Globus pallidus (tissue), 1 donor: ENCODE measurements at regions not wholly inside any gene's neighbourhood (a gene's known extent, or its start where the extent isn't known, plus 50 kb on each side); places are given as distances from the start of the nearest gene placed in this dataset.
"Not testable (repeated sequence)": the region's sequence is repeated elsewhere in the genome, so short reads cannot be mapped to it uniquely, and the experiment has no call there.

Experiments
- DNase-seq: peaks from one replicate; pipeline ENCODE4 v3.0.0-alpha.2; 2015; ENCODE audit warnings: low spot score

DNA sequence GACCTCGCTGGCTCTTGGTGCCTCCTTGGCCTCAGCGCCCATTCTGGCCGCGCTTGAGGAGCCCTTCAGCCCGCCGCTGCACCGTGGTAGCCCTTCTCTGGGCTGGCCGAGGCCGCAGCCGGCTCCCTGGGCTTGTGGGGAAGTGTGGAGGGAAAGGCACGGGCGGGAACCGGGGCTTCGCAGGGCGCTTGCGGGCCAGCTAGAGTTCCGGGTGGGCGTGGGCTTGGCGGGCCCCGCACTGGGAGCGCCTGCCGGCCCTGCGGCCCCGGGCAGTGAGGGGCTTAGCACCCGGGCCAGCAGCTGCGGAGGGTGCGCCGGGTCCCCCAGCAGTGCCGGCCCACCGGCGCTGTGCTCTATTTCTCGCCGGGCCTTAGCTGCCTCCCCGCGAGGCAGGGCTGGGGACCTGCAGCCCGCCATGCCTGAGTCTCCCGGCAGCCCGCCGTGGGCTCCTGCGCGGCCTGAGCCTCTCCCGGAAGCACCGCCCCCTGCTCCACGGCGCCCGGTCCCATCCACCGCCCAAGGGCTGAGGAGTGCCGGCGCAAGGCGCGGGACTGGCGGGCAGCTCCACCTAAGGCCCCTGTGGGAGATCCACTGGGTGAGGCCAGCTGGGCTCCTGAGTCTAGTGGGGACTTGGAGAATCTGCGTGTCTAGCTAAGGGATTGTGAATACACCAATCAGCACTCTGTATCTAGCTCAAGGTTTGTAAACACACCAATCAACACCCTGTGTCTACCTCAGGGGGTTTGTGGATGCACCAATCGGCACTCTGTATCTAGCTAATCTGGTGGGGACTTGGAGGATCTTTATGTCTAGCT lies 141.1 kb downstream of the SLCO4C1 start:
- DNase-seq, result not testable (repeated sequence)

DNA sequence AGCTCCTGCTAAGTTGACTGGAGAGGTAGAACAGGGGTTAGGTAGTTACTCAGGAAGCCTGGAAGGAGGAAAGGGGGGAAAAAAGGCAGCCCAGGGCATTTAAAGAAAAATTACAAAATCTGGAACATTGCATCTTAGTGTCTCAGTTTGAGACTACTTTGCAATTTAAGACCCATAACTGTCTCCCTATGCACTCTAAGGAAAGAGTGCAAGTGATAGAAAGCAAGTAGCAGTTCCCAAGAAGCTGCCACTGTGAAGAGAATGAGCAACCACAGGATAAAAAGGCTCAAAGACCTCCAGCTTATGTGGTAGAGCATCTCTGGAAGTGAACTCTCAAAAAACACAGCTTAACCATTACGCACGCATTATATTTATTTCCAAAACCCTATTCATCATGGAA lies 141.8 kb downstream of the SLCO4C1 start:
- DNase-seq, result no peak

GRCh38 chr5:102153003-102153759 lies 142.9 kb downstream of the SLCO4C1 start:
- DNase-seq, result peak; percentile 15

- no peak for DNase-seq
These were observed 157.1 kb downstream of the SLCO4C1 start for GRCh38 chr5:102139029-102139428.

DNA sequence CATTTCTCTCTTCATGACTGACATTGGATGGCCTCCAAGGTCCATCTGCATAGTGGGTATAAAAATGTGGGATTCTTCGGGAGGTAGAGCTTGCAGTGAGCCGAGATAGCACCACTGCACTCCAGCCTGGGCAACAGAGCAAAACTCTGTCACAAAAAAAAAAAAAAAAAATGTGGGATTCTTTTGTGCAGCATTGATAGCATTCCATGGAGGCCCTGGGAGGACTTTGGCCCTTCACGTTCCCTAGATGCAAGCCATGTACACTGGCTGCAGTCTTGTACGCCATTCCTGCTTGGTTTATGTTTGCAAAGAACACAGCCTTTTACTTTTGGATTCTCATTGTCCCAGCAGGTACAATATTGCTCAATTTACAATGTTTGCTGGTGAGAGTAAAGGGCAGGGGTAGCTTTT lies 157.8 kb downstream of the SLCO4C1 start:
- DNase-seq, result no peak

DNA sequence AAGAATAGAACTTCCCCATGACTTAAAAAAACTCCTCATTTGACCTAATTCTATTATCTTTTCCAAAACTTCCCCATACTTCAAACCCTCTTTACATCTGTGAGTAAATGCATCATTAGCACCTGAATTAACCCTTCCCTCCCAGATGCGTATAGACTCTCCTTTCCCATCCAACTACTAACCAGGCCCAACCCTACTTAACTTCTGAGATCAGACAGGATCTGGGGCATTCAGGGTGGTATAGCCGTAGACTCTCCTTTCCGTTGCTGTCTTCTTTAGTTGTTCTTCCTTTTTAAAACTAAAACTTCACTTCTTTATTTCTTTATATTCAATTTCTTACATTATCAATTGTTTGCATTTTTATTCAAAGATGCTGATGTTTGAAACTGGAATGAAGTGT lies 165.2 kb downstream of the SLCO4C1 start:
- no peak for DNase-seq

GRCh38 chr5:102130386-102130785 lies 165.7 kb downstream of the SLCO4C1 start:
- DNase-seq, result no peak

DNA sequence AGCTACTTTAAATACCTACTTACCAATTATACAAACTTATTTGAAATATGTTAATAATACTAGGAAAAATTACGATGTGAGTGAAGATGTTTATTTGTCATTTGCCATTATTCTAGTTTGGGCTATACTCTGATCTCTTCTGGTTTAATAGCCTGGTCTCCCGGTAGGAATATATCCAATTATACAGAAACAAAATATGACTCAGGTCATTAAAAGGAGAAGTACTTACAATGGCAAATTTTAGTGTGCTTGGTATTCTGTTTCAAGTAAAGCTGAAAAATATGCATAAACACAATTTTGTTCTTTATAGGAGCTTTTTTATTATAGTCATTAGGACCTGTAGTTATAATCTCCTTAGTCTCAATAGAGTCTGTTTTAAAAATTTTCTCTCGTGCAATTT lies 176.8 kb downstream of the SLCO4C1 start:
- DNase-seq, result no peak

DNA sequence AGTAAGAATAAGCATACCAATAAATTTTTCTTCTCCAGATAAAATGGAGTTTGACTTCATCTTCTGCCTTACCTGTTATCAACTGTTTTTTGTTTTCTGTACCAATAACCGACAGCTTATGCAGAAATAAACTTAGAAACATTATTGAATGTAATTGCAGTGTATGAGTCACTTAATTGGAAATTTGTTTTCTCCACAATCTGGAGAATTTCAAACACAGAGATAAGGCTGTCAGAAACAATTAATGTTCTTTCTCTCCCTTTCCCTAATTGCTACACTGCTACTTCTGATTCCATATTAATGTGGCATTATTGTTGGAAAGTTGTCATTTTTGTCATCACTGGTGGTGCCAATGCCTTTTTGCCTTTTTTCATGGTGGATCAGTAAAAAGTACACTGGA lies 180.3 kb downstream of the SLCO4C1 start:
- no peak for DNase-seq

DNA sequence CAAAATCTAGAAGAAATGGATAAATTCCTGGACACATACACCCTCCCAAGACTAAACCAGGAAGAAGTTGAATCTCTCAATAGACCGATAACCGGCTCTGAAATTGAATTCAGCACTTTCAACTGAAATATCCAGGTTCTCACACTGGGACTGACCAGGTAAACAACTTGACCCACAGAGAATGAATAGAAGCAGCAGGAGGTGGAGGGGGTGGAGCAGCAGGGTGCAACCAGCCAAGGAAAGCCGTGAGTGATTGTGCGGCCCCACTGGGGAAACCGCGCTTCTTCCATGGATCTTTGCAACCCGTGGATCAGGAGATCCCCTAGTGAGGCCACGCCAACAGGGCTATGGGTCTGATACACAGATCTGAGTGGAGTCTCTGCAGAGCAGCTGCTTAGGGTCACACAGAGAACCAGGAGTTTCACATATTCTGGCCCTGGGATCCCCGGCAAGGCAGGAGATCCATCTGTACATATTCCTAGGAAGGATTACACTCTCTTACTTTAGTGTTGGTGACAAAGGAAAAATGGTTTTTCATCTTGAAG lies 181.5 kb downstream of the SLCO4C1 start:
- DNase-seq, result no peak

GRCh38 chr5:102107865-102108264 lies 188.2 kb downstream of the SLCO4C1 start:
- no peak for DNase-seq

- no peak for DNase-seq
These were observed 189.5 kb downstream of the SLCO4C1 start for GRCh38 chr5:102106599-102106998.

- DNase-seq, result no peak
These were observed 196.2 kb downstream of the SLCO4C1 start for GRCh38 chr5:102099766-102100331.

DNA sequence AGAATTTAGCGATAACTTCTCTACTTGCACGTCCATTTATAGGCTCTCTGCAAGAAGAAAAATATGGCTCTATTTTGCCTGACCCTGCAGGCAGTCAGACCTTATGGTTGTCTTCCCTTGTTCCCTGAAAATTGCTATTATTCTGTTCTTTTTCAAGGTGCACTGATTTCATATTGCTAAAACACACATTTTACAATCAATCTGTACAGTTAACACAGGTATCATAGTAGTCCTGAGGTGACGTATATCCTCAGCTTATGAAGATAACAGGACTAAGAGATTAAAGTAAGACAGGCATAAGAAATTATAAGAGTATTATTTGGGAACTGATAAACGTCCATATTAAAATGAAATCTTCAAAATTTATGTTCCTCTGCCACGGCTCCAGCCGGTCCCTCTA lies 197.0 kb downstream of the SLCO4C1 start:
- not testable (repeated sequence) for DNase-seq

- not testable (repeated sequence) for DNase-seq
These were observed 197.5 kb downstream of the SLCO4C1 start for GRCh38 chr5:102098606-102099005.

DNA sequence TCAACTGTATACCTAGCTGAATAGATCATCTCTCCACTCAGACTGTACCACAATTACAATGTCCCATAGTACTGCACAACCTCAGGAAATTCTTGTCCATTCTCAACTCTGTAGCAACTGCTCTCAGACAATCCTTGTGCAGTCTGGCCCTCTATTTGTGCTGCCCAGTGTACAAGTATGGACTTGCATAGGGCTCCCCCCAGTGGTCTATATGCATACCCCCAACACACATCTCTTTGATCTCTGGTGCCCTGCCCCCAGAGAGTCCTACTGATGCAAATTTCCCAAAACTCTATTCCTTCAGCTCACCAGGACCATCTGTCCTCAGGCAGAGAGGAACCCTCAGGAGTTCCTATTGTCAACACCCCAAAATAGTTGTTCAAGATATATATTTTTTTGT lies 205.3 kb downstream of the SLCO4C1 start:
- no peak for DNase-seq

DNA sequence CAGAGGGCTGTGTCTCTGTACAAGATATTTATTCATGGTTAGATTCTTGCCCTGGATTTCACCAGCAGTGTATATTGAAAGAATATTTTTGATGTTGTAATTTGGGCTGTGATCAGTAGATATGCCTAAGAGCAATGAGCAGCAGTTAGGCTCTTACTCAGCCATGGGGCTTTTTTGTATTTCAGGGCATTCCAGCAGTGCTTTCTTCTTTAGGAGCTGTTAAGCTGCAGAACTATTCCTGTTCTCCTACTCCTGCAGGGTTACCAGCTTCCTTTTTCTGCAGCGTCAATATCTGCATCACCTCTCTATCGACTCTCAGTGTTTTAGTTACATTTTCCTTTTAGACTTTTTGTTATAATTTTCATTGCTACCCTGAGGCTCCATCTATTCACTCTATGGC lies 206.2 kb downstream of the SLCO4C1 start:
- DNase-seq, result no peak

DNA sequence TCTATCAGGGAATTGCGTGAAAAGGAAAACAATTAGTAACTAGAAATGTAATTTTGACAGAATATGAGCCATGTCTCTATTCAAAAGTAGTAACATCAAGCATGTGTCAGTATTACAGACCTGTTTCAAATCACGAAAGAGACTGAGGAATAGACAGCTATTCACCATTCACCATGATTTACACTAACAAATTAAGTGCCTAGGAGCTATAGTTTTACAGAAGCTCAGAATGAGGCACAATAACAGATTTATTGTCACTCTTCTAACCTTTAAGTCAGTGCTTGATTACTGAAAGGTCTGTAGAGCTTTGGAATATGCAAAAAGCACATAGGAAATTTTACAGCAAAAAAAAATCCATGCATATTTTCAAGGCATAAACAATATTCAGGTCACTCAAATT lies 208.2 kb downstream of the SLCO4C1 start:
- no peak for DNase-seq

DNA sequence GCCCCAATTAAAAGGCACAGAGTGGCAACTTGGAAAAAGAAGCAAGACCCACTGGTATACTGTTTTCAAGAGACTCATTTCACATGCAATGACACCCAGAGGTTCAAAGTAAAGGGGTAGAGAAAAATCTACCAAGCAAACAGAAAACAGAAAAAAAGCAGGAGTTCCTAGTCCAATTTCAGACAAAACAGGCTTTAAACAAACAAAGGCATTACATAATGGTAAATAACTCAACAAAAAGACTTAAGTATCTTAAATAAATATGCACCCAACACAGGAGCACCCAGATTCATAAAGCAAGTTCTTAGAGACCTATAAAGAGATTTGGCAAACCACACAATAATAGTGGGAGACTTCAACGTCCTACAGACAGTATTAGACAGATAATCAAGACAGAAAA lies 215.8 kb downstream of the SLCO4C1 start:
- DNase-seq, result no peak

DNA sequence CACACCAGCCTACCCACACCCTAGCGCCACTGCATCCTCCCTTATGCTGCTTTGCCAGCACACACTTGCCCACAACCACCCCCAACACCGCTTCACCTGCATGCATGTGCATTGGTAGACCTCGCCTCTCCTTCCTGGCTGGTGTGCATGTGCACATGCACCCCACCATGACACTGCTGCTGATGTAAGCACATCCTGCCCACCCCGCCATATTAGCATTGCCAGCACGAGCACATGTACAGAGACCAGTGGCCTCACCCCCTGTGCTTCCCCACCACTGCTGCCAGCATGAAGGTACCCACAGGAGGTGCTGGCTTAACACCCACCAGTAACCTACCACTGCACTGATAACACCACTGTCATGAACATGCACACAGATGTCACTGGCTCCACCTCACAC lies 218.2 kb downstream of the SLCO4C1 start:
- no peak for DNase-seq

DNA sequence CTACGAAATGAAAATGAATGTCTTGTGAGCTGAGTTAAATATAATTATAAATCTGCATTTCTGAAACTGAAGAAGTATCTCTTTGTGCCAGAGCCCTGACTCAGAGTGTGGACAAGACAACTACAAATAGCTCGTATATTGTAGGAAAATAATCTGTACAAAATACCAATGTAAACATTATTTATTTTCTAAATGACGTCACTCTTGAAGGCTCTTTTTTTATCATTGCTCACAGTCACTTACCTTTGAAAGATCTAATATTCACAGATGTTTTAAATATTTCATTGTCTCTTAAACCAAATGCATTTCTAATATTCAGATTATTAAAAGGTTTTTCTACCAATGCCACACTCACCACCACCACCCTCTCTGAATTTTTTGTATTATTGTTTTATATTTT lies 226.1 kb downstream of the SLCO4C1 start:
- no peak for DNase-seq

DNA sequence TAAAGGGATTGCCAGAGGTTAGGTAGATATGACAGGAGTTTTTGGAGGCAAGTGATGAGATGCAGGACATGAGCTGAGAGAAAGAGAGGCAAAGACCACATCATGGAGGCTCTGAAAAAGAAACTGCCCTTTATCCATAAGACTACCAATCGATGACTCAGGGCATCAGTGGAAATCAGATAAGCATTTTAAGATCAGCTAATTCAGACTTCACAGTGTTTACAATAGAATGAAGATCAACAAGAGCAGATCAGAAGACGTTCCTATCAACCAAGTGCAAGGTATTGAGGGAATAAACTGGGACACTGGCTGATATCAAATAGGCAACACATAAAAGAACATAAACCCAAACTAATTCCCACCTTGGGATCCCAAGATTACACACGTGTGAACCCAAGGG lies 227.2 kb downstream of the SLCO4C1 start:
- DNase-seq, result no peak

DNA sequence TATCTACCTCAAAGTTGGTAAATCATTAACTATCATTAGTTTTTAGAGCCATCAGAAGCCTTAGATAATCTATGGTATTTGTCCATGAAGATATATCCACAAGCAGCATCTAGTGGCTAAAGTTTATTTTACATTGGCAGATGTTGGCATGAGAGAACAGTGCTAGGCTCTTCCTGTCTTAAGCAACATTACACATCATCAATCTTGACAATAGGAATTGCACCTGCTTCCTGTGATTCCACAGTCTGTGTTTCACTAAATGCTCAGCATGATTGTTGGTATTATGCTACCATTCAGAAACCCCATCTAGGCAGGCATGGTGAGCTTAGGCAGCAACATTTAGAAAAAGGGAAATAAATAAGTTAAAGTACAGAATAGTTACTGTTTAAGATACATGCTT lies 246.6 kb downstream of the SLCO4C1 start:
- DNase-seq, result no peak
